SK-N-SH (cell line): ENCODE measurements at regions not wholly inside any gene's neighbourhood (a gene's known extent, or its start where the extent isn't known, plus 50 kb on each side); places are given as distances from the start of the nearest gene placed in this dataset.

Experiments
- CTCF ChIA-PET: fragments of 300-600, 350-600 bp; formaldehyde crosslinking; extraction: SDS; loops from one replicate; lab custom pipeline; 2021; lab: Yijun Ruan, JAX
- POLR2A ChIA-PET: fragments of 350-600 bp; sonication (Branson Sonifier 250); formaldehyde crosslinking; extraction: SDS; loops from one replicate; lab custom pipeline; 2020; ENCODE audit warnings: antibody characterized with exemption, inconsistent platforms; lab: Yijun Ruan, JAX
- DNase-seq: peaks from one replicate; pipeline ENCODE4 v3.0.0; 2012
- H2AFZ ChIP-seq: fragments of 200-600 bp; sonication (generic); 2 replicates; pipeline ENCODE4 v1.8.1; 2016; ENCODE audit warnings: antibody characterized with exemption, mild to moderate bottlenecking, low read depth
- H3F3A ChIP-seq: fragments of 200-600 bp; sonication (generic); replicated peaks from 2 replicates; pipeline ENCODE3; 2016; ENCODE audit warnings: antibody characterized with exemption, mild to moderate bottlenecking; ENCODE audit not compliant: insufficient read depth
- H3K27ac ChIP-seq, 2 experiments: fragments of 200-500 bp in 1 of 2; fragments of 200-600 bp in 1 of 2; sonication (Bioruptor generic) in 1 of 2; sonication (generic), shearing (Covaris generic) in 1 of 2; 2 replicates each; pipeline versions ENCODE4 v1.5.1 to v1.6.1; 2014 to 2016; ENCODE audit warnings: low read depth in 2 of 2, inconsistent platforms in 1 of 2, low read length in 1 of 2, mild to moderate bottlenecking in 1 of 2, mixed read lengths in 1 of 2
- H3K27me3 ChIP-seq: fragments of 200-600 bp; sonication (generic), shearing (Covaris generic); 2 replicates; pipeline ENCODE4 v1.6.1; 2016; ENCODE audit warnings: mixed run types; ENCODE audit not compliant: insufficient read depth
- H3K36me3 ChIP-seq, 2 experiments: fragments of 200-500 bp in 1 of 2; fragments of 200-600 bp in 1 of 2; sonication (Bioruptor generic) in 1 of 2; sonication (generic) in 1 of 2; replicated peaks in 1 of 2; 2 replicates each; pipeline versions ENCODE3 to v1.5.1; 2014 to 2016; ENCODE audit warnings: low read length in 1 of 2, mild to moderate bottlenecking in 1 of 2; ENCODE audit not compliant: insufficient read depth in 2 of 2, control insufficient read depth in 1 of 2
- H3K4me1 ChIP-seq, 2 experiments: fragments of 200-500 bp in 1 of 2; fragments of 200-600 bp in 1 of 2; sonication (Bioruptor generic) in 1 of 2; sonication (generic), shearing (Covaris generic) in 1 of 2; 2 replicates each; pipeline versions ENCODE4 v1.5.1 to v1.6.1; 2014 to 2016; ENCODE audit warnings: low read depth in 1 of 2, low read length in 1 of 2, mixed run types in 1 of 2; ENCODE audit not compliant: insufficient read depth in 2 of 2, control insufficient read depth in 1 of 2
- H3K4me2 ChIP-seq: fragments of 200-600 bp; sonication (generic), shearing (Covaris generic); 2 replicates; pipeline ENCODE4 v1.6.1; 2017; ENCODE audit warnings: mixed run types
- H3K4me3 ChIP-seq, 2 experiments: fragments of 200-500 bp in 1 of 2; fragments of 200-600 bp in 1 of 2; sonication (Bioruptor generic) in 1 of 2; sonication (generic), shearing (Covaris generic) in 1 of 2; 2 replicates each; pipeline versions ENCODE4 v1.5.1 to v1.8.1; 2014 to 2016; ENCODE audit warnings: low read depth in 2 of 2, inconsistent platforms in 1 of 2, low read length in 1 of 2, mild to moderate bottlenecking in 1 of 2, mixed read lengths in 1 of 2, moderate library complexity in 1 of 2
- H3K79me2 ChIP-seq: fragments of 200-600 bp; sonication (generic); 2 replicates; pipeline ENCODE4 v1.8.1; 2017; ENCODE audit warnings: mild to moderate bottlenecking; ENCODE audit not compliant: insufficient read depth
- H3K9ac ChIP-seq: fragments of 200-600 bp; sonication (generic); 2 replicates; pipeline ENCODE4 v1.6.1; 2017; ENCODE audit warnings: mixed run types
- H3K9me2 ChIP-seq: fragments of 200-600 bp; sonication (generic); 2 replicates; pipeline ENCODE4 v1.6.1; 2017; ENCODE audit warnings: mixed run types
- H3K9me3 ChIP-seq: fragments of 200-600 bp; sonication (generic); 2 replicates; pipeline ENCODE4 v1.6.1; 2017; ENCODE audit warnings: mixed run types, mild to moderate bottlenecking, moderate library complexity
- H4K20me1 ChIP-seq: fragments of 200-600 bp; sonication (generic); 2 replicates; pipeline ENCODE4 v1.6.1; 2017; ENCODE audit warnings: mild to moderate bottlenecking, mixed run types; ENCODE audit not compliant: insufficient read depth
- CHD2 ChIP-seq: fragments of 150-350 bp; IDR thresholded peaks from 2 replicates; pipeline ENCODE4 v1.6.1; 2018; ENCODE audit warnings: low read length; ENCODE audit not compliant: partially characterized antibody
- EZH2phosphoT487 ChIP-seq: fragments of 200-600 bp; sonication (generic); IDR thresholded peaks from 2 replicates; pipeline ENCODE4 v1.6.1; 2017; ENCODE audit warnings: low read depth, mixed run types, mild to moderate bottlenecking, antibody characterized with exemption, moderate library complexity, borderline replicate concordance
- FOSL2 ChIP-seq: IDR thresholded peaks from 2 replicates; pipeline ENCODE4 v1.4.0; 2012; ENCODE audit warnings: low read depth, mild to moderate bottlenecking, moderate library complexity, borderline replicate concordance
- GATA2 ChIP-seq: sonication (generic); formaldehyde crosslinking; IDR thresholded peaks from 2 replicates; pipeline ENCODE4 v1.5.0; 2020; ENCODE audit warnings: mild to moderate bottlenecking, missing genetic modification reagents
- JUND ChIP-seq: IDR thresholded peaks from 2 replicates; pipeline ENCODE4 v1.4.0; 2012
- MEF2A ChIP-seq: IDR thresholded peaks from 2 replicates; pipeline ENCODE4 v1.4.0; 2012; ENCODE audit warnings: low read depth, borderline replicate concordance
- MXI1 ChIP-seq: IDR thresholded peaks from 2 replicates; pipeline ENCODE4 v1.6.1; 2012; ENCODE audit warnings: mild to moderate bottlenecking, low read depth, low read length, improper control_type of control experiment
- NRF1 ChIP-seq: IDR thresholded peaks from 2 replicates; pipeline ENCODE4 v1.6.1; 2012; ENCODE audit warnings: low read depth, mild to moderate bottlenecking, low read length
- POLR2AphosphoS5 ChIP-seq: IDR thresholded peaks from 2 replicates; pipeline ENCODE4 v1.6.1; 2012; ENCODE audit warnings: low read depth, low read length
- RFX5 ChIP-seq: IDR thresholded peaks from 2 replicates; pipeline ENCODE4 v1.6.1; 2012; ENCODE audit warnings: mild to moderate bottlenecking, improper control_type of control experiment, low read length
- SIN3A ChIP-seq: IDR thresholded peaks from 2 replicates; pipeline ENCODE4 v1.6.1; 2012; ENCODE audit warnings: low read depth, mild to moderate bottlenecking, low read length, moderate library complexity, borderline replicate concordance
- SMC3 ChIP-seq: IDR thresholded peaks from 2 replicates; pipeline ENCODE4 v1.6.1; 2012; ENCODE audit warnings: low read depth, low read length, improper control_type of control experiment
- TAF1 ChIP-seq: IDR thresholded peaks from 2 replicates; pipeline ENCODE4 v1.6.1; 2012; ENCODE audit warnings: low read depth, mild to moderate bottlenecking, low read length, moderate library complexity, borderline replicate concordance
- TEAD4 ChIP-seq: IDR thresholded peaks from 2 replicates; pipeline ENCODE4 v1.4.0; 2012; ENCODE audit warnings: mild to moderate bottlenecking, borderline replicate concordance; ENCODE audit not compliant: insufficient read depth
- YY1 ChIP-seq: IDR thresholded peaks from 2 replicates; pipeline ENCODE4 v1.4.0; 2012; ENCODE audit warnings: low read depth, mild to moderate bottlenecking
- WGBS: methylation state at CpG from one replicate; pipeline ENCODE4 v1.1.6; 2017; ENCODE audit warnings: low lambda C conversion rate; 5-methylcytosine and 5-hydroxymethylcytosine counted together
- TF ChIP-seq, protein P1 (sequence below): IDR thresholded peaks from 2 replicates; pipeline ENCODE4 v1.4.0; 2012; ENCODE audit warnings: low read depth, borderline replicate concordance
- TF ChIP-seq, protein P2 (sequence below): fragments of 150-350 bp; IDR thresholded peaks from 2 replicates; pipeline ENCODE4 v1.6.1; 2017; ENCODE audit warnings: antibody characterized with exemption, low read length, low read depth, borderline replicate concordance
- TF ChIP-seq, protein P3 (sequence below): fragments of 200-600 bp; sonication (generic); IDR thresholded peaks from 2 replicates; pipeline ENCODE4 v1.6.1; 2017; ENCODE audit warnings: antibody characterized with exemption, mild to moderate bottlenecking, moderate library complexity
- TF ChIP-seq, protein P4 (sequence below): IDR thresholded peaks from 2 replicates; pipeline ENCODE4 v1.4.0; 2012; ENCODE audit warnings: low read depth

DNA sequence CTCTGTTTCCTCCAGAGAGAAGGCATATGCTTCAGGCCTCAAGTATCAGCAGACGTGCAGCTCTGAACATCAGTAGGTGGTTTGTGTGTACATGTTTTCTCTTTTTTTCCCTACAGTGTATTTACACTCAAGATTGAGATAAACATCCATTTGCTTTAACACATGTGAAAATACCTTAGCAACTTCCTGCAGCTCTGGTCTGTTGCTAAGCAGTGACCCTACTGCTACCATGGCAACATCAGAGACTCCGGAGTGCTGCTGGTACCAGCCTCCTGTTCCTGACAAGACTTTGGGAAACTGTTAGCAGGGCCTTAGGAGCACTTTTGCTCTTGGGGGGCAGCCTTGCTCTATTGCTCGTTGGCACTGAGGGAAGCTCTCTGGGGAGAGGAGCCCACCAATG is 221.2 kb upstream of the PLET1 start:
- H3K9ac ChIP-seq: no peak overlapping the region
- no peak overlapping the region for H2AFZ ChIP-seq
- no peak overlapping the region for H3K4me2 ChIP-seq
- H3K9me2 ChIP-seq: no peaks in the 10 kb centered on the region
- POLR2A ChIA-PET: no interaction called here
- H4K20me1 ChIP-seq: no peaks in the 10 kb centered on the region
- H3K4me1 ChIP-seq: peaks cover 0 to 18% of the 10 kb centered on the region in 2 experiments; a peak in 2 of 4 replicates
- H3K4me3 ChIP-seq: no peak overlapping the region
- 42% methylated on average over 3 of the region's 3 CpGs for WGBS
- no peaks in the 10 kb centered on the region for H3K9me3 ChIP-seq
- DNase-seq: peak; percentile 45
- H3K27ac ChIP-seq: no peak overlapping the region
- CTCF ChIA-PET: interaction anchor here (1.0 kb wide), 1 partner anchor 102 kb away, joined by 3 read pairs; no protein-coding TSS in a partner anchor
- TF ChIP-seq RFX5: peak; percentile 91
- TF ChIP-seq, protein P1, sequence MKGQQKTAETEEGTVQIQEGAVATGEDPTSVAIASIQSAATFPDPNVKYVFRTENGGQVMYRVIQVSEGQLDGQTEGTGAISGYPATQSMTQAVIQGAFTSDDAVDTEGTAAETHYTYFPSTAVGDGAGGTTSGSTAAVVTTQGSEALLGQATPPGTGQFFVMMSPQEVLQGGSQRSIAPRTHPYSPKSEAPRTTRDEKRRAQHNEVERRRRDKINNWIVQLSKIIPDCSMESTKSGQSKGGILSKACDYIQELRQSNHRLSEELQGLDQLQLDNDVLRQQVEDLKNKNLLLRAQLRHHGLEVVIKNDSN: no peak
- H3K36me3 ChIP-seq: no peaks in the 10 kb centered on the region
- H3K27me3 ChIP-seq: no peaks in the 10 kb centered on the region
- no peaks in the 10 kb centered on the region for H3K79me2 ChIP-seq
- no peaks in the 10 kb centered on the region for H3F3A ChIP-seq

DNA sequence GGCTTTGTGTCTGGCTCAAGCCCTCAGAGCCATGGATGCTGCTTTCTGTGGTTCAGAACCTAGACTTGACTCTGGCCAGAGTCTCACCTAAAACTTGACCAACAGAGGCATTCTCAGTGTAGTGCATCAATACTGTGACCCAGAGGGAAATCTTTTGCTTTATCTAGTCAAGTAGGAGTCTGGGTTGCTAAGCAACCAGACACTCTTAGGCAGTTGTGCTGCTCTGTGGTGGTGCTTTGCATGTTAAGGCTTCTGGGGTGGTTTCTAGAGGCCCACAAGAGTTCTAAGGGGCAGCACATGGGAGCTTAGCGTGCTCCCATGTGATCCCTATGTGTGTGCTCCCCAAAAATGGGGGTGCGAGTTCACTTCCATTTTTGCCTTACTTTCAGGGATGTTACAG is 224.6 kb upstream of the PLET1 start:
- Histone ChIP-seq H3K36me3 (no peaks in the 10 kb centered on the region), H2AFZ (no peak overlapping the region), H3K79me2 (no peaks in the 10 kb centered on the region), H3K9me2 (no peaks in the 10 kb centered on the region), H4K20me1 (no peaks in the 10 kb centered on the region), H3K4me3 (no peak overlapping the region), H3K4me2 (no peak overlapping the region), H3K9ac (no peak overlapping the region), H3K27me3 (no peaks in the 10 kb centered on the region), H3K9me3 (no peaks in the 10 kb centered on the region), H3F3A (no peaks in the 10 kb centered on the region), H3K27ac (no peak overlapping the region), H3K4me1 (peaks cover 0 to 3% of the 10 kb centered on the region in 2 experiments; a peak in 1 of 4 replicates)
- 10% methylated on average over 2 of the region's 2 CpGs for WGBS
- ChIA-PET CTCF (no interaction called here), POLR2A (no interaction called here)
- no peak for DNase-seq
- TF ChIP-seq FOSL2: no peak
- TF ChIP-seq, protein P1: no peak
- no peak for TF ChIP-seq TAF1
- no peak for TF ChIP-seq SMC3
- TF ChIP-seq GATA2 (CRISPR knock-in tag): no peak
- no peak for TF ChIP-seq MXI1
- TF ChIP-seq, protein P2, sequence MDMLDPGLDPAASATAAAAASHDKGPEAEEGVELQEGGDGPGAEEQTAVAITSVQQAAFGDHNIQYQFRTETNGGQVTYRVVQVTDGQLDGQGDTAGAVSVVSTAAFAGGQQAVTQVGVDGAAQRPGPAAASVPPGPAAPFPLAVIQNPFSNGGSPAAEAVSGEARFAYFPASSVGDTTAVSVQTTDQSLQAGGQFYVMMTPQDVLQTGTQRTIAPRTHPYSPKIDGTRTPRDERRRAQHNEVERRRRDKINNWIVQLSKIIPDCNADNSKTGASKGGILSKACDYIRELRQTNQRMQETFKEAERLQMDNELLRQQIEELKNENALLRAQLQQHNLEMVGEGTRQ: no peak
- TF ChIP-seq NRF1: no peak
- TF ChIP-seq, protein P3, sequence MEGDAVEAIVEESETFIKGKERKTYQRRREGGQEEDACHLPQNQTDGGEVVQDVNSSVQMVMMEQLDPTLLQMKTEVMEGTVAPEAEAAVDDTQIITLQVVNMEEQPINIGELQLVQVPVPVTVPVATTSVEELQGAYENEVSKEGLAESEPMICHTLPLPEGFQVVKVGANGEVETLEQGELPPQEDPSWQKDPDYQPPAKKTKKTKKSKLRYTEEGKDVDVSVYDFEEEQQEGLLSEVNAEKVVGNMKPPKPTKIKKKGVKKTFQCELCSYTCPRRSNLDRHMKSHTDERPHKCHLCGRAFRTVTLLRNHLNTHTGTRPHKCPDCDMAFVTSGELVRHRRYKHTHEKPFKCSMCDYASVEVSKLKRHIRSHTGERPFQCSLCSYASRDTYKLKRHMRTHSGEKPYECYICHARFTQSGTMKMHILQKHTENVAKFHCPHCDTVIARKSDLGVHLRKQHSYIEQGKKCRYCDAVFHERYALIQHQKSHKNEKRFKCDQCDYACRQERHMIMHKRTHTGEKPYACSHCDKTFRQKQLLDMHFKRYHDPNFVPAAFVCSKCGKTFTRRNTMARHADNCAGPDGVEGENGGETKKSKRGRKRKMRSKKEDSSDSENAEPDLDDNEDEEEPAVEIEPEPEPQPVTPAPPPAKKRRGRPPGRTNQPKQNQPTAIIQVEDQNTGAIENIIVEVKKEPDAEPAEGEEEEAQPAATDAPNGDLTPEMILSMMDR: no peak
- no peak for TF ChIP-seq EZH2phosphoT487
- TF ChIP-seq SIN3A: no peak
- TF ChIP-seq POLR2AphosphoS5: no peak
- TF ChIP-seq YY1: no peak
- no peak for TF ChIP-seq CHD2
- TF ChIP-seq TEAD4: no peak
- no peak for TF ChIP-seq JUND
- TF ChIP-seq MEF2A: no peak
- TF ChIP-seq, protein P4, sequence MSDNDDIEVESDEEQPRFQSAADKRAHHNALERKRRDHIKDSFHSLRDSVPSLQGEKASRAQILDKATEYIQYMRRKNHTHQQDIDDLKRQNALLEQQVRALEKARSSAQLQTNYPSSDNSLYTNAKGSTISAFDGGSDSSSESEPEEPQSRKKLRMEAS: no peak
